Glutamatergic neuron (in vitro differentiated cells): ENCODE measurements at regions not wholly inside any gene's neighbourhood (a gene's known extent, or its start where the extent isn't known, plus 50 kb on each side); places are given as distances from the start of the nearest gene placed in this dataset.

Experiments used
- DNase-seq: peaks from one replicate; pipeline ENCODE4 v3.0.0; 2022
- H3K27ac Mint-ChIP-seq: one replicate; pipeline ENCODE4 v1.8.0; 2020; ENCODE audit warnings: mild to moderate bottlenecking, mixed read lengths, inconsistent platforms; ENCODE audit not compliant: unreplicated experiment
- H3K27me3 Mint-ChIP-seq: one replicate; pipeline ENCODE4 v1.8.0; 2020; ENCODE audit warnings: mild to moderate bottlenecking, moderate library complexity, mixed read lengths, inconsistent platforms; ENCODE audit not compliant: unreplicated experiment
- H3K36me3 Mint-ChIP-seq: one replicate; pipeline ENCODE4 v1.8.0; 2020; ENCODE audit warnings: mild to moderate bottlenecking, mixed read lengths, inconsistent platforms; ENCODE audit not compliant: unreplicated experiment
- H3K4me1 Mint-ChIP-seq: one replicate; pipeline ENCODE4 v1.8.0; 2020; ENCODE audit warnings: mild to moderate bottlenecking, low read depth, mixed read lengths, inconsistent platforms; ENCODE audit not compliant: unreplicated experiment
- H3K4me3 Mint-ChIP-seq: one replicate; pipeline ENCODE4 v1.8.0; 2020; ENCODE audit warnings: mild to moderate bottlenecking, mixed read lengths, inconsistent platforms; ENCODE audit not compliant: unreplicated experiment
- H3K9me3 Mint-ChIP-seq: one replicate; pipeline ENCODE4 v1.8.0; 2020; ENCODE audit warnings: mild to moderate bottlenecking, moderate library complexity, mixed read lengths, inconsistent platforms; ENCODE audit not compliant: unreplicated experiment
- TF ChIP-seq, protein P1 (sequence below): fragments of 200-600 bp; sonication (generic); IDR thresholded peaks from one replicate; pipeline ENCODE4 v1.5.0; 2021; ENCODE audit not compliant: partially characterized antibody, unreplicated experiment

DNA sequence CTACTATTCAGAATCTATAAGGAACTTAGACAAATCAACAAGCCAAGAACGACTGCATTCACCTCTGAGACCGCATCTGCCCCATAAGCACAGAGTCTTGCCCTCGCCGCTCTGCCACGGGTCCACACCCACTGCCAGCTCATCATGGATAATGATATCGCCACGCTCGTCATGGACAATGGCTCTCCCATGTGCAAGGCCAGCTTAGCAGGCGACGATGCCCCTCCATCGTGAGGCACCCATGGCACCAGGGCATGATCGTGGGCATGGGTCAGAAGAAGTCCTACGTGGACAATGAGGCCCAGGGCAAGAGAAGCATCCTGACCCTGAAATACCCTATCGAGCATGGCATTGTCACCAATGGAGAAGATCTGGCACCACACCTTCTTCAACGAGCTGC is 92.1 kb upstream of the FXR1 start:
- Mint-ChIP-seq H3K36me3 (no peaks in the 10 kb centered on the region), H3K9me3 (no peaks in the 10 kb centered on the region), H3K4me3 (no peak overlapping the region), H3K27ac (no peak overlapping the region), H3K27me3 (no peaks in the 10 kb centered on the region), H3K4me1 (no peaks in the 10 kb centered on the region)
- TF ChIP-seq, protein P1, sequence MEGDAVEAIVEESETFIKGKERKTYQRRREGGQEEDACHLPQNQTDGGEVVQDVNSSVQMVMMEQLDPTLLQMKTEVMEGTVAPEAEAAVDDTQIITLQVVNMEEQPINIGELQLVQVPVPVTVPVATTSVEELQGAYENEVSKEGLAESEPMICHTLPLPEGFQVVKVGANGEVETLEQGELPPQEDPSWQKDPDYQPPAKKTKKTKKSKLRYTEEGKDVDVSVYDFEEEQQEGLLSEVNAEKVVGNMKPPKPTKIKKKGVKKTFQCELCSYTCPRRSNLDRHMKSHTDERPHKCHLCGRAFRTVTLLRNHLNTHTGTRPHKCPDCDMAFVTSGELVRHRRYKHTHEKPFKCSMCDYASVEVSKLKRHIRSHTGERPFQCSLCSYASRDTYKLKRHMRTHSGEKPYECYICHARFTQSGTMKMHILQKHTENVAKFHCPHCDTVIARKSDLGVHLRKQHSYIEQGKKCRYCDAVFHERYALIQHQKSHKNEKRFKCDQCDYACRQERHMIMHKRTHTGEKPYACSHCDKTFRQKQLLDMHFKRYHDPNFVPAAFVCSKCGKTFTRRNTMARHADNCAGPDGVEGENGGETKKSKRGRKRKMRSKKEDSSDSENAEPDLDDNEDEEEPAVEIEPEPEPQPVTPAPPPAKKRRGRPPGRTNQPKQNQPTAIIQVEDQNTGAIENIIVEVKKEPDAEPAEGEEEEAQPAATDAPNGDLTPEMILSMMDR = no peak
- no peak for DNase-seq

DNA sequence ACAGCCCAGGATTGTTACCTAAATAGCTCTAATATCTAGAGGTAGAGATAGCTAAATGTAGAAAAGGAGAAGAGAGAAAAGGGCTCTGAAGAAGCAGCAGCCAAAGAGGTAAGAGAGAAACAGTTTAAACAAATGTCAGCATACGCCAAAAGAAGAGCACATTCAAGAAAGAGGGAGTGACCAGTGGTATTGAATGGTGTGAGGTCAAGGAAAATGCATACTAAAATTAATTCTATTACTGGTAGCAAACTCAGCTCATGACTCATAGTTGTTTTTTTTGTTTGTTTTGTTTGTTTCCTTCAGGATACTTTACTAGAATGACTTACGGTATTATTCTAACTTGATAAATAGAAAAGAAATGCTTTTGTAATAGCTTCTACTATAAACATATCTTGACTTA is 86.5 kb upstream of the FXR1 start:
- Mint-ChIP-seq H3K4me1 (no peaks in the 10 kb centered on the region), H3K9me3 (no peaks in the 10 kb centered on the region), H3K27ac (no peak overlapping the region), H3K36me3 (no peaks in the 10 kb centered on the region), H3K27me3 (no peaks in the 10 kb centered on the region), H3K4me3 (no peak overlapping the region)
- TF ChIP-seq, protein P1 = no peak
- DNase-seq = no peak

DNA sequence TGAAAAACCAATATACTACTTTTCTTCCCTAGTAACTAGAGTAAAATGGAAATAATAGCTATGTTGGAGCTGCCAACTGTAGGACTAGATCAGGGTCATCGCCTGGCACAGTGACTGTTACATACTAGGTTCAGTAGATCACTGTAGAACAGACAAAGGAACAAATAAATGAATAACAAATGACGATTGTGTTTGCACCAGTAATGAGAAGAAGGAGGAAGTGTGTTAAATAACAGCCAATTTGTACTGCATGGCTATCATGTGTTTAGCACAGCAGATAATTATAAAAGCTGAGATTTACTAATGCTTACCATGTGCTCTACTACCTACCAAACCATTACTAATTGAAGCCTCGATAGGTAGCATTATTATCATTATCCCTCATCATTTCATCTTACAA is 85.3 kb upstream of the FXR1 start:
- no peak overlapping the region for H3K4me3 Mint-ChIP-seq
- DNase-seq = no peak
- H3K27me3 Mint-ChIP-seq = no peaks in the 10 kb centered on the region
- H3K4me1 Mint-ChIP-seq = no peaks in the 10 kb centered on the region
- no peak overlapping the region for H3K27ac Mint-ChIP-seq
- TF ChIP-seq, protein P1 = no peak
- no peaks in the 10 kb centered on the region for H3K36me3 Mint-ChIP-seq
- H3K9me3 Mint-ChIP-seq = no peaks in the 10 kb centered on the region

DNA sequence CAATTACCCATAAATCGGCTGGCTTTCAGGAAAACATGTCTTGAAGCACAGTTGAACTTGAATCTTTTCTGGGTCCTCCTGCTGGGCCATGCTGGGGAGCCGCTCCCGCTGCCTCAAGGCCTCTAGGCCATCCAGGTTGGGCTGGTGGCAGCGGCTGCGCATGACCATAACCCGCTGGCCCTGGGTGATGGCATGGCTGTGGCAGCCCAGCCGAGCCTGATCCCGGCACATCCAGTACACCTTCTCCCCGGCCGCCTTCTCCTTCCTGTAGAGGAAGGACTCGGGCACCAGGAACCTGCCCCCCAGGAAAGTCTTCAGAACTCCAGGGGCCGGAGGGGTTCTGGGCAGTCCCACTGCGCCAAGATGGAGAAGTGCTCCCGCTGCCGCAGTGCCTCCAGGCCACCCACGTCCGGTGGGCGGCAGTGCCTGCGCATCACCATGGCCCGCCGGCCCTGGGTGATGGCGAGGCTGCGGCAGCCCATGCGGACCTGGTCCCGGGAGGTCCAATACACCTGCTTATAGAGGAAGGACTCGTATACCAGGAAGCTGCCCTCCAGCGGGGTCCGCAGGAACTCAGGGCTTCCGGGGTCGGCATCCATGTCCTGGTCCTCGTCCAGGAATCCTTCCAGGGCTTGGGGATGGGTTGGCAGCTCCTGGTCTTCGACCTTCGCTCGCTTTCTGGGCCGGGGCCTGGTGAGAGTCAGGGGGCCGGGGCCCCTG is 84.3 kb upstream of the FXR1 start:
- Mint-ChIP-seq H3K9me3 (no peaks in the 10 kb centered on the region), H3K36me3 (no peaks in the 10 kb centered on the region), H3K4me3 (no peak overlapping the region), H3K27me3 (no peaks in the 10 kb centered on the region), H3K4me1 (no peaks in the 10 kb centered on the region), H3K27ac (no peak overlapping the region)
- TF ChIP-seq, protein P1 = no peak
- DNase-seq = no peak

DNA sequence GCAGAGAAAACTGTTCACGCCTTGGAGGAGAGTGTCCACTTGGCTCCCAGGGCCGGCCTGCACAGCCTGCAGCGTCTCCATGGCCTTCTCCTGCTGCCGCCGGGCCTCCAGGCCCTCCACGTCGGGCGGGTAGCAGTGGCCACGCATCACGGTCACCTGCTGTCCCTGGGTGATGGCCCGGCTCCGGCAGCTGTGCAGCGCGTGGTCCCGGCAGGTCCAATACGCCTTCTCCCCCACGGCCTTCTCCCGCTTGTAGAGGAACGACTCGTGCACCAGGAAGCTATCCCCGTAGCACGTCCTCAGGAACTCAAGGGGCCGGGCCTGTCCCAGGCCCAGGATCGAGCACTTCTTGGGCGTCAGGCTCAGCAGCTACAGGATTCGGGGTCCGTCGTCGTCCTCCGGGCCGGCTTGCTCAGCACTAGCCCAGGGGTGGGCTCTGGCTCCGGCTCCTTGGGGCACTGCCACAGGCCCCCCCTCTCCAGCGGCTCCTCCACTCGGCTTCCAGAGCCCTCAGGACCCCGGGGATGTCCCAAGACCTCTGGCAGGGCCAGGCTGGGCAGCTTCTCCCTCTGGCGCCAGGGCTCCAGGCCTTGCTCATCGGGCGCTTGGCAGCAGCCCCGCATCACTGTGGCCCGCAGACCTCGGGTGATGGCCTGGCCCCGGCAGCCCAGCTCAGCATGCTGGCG is 83.6 kb upstream of the FXR1 start:
- Mint-ChIP-seq H3K36me3 (no peaks in the 10 kb centered on the region), H3K4me1 (no peaks in the 10 kb centered on the region), H3K9me3 (no peaks in the 10 kb centered on the region), H3K4me3 (no peak overlapping the region), H3K27ac (no peak overlapping the region), H3K27me3 (no peaks in the 10 kb centered on the region)
- no peak for DNase-seq
- TF ChIP-seq, protein P1 = no peak
